BE2C (cell line): ENCODE measurements at regions not wholly inside any gene's neighbourhood (a gene's known extent, or its start where the extent isn't known, plus 50 kb on each side); places are given as distances from the start of the nearest gene placed in this dataset.
"Not testable (repeated sequence)": the region's sequence is repeated elsewhere in the genome, so short reads cannot be mapped to it uniquely, and the experiment has no call there.

Experiments used
- DNase-seq: peaks from one replicate; pipeline ENCODE4 v3.0.0-alpha.2; 2020
- H3K27me3 ChIP-seq: fragments of 250-450 bp; sonication (Bioruptor Pico); 2 replicates; pipeline ENCODE4 v1.5.1; 2020; ENCODE audit warnings: mild to moderate bottlenecking
- H3K36me3 ChIP-seq: fragments of 250-450 bp; sonication (Bioruptor Pico); 2 replicates; pipeline ENCODE4 v1.5.1; 2020; ENCODE audit warnings: mild to moderate bottlenecking
- H3K4me1 ChIP-seq: fragments of 250-450 bp; sonication (Bioruptor Pico); 2 replicates; pipeline ENCODE4 v1.5.1; 2020
- H3K4me3 ChIP-seq: 2 replicates; pipeline ENCODE4 v1.5.1; 2011; ENCODE audit warnings: low read depth, low read length
- H3K9me3 ChIP-seq: fragments of 250-450 bp; sonication (Bioruptor Pico); 2 replicates; pipeline ENCODE4 v1.5.1; 2020
- CTCF ChIP-seq: IDR thresholded peaks from 2 replicates; pipeline ENCODE4 v1.5.1; 2012; ENCODE audit warnings: mild to moderate bottlenecking, low read depth, low read length

GRCh38 chr1:94302497-94302896, 65.1 kb upstream of the ARHGAP29 start:
- no peak for TF ChIP-seq CTCF
- H3K36me3 ChIP-seq = no peaks in the 10 kb centered on the region
- no peaks in the 10 kb centered on the region for H3K27me3 ChIP-seq
- H3K4me1 ChIP-seq = no peaks in the 10 kb centered on the region
- H3K4me3 ChIP-seq = no peak overlapping the region
- H3K9me3 ChIP-seq = no peaks in the 10 kb centered on the region
- DNase-seq = no peak

- no peak for TF ChIP-seq CTCF
- no peak for DNase-seq
- H3K36me3 ChIP-seq = no peaks in the 10 kb centered on the region
- H3K4me1 ChIP-seq = no peaks in the 10 kb centered on the region
- H3K4me3 ChIP-seq = no peak overlapping the region
- H3K27me3 ChIP-seq = no peaks in the 10 kb centered on the region
- no peaks in the 10 kb centered on the region for H3K9me3 ChIP-seq
Observed at GRCh38 chr1:94301186-94301585, 63.8 kb upstream of the ARHGAP29 start.

- Histone ChIP-seq H3K9me3 (no peaks in the 10 kb centered on the region), H3K27me3 (no peaks in the 10 kb centered on the region), H3K36me3 (no peaks in the 10 kb centered on the region), H3K4me1 (no peaks in the 10 kb centered on the region), H3K4me3 (no peak overlapping the region)
- no peak for DNase-seq
- no peak for TF ChIP-seq CTCF
Observed at GRCh38 chr1:94300731-94301130, 63.3 kb upstream of the ARHGAP29 start.

GRCh38 chr1:94299627-94300553, 62.5 kb upstream of the ARHGAP29 start:
- TF ChIP-seq CTCF = no peak
- H3K36me3 ChIP-seq = no peaks in the 10 kb centered on the region
- no peak overlapping the region for H3K4me3 ChIP-seq
- no peaks in the 10 kb centered on the region for H3K9me3 ChIP-seq
- no peak for DNase-seq
- no peaks in the 10 kb centered on the region for H3K4me1 ChIP-seq
- H3K27me3 ChIP-seq = no peaks in the 10 kb centered on the region

- TF ChIP-seq CTCF = no peak
- H3K4me1 ChIP-seq = no peaks in the 10 kb centered on the region
- no peak for DNase-seq
- H3K9me3 ChIP-seq = no peaks in the 10 kb centered on the region
- no peaks in the 10 kb centered on the region for H3K27me3 ChIP-seq
- H3K36me3 ChIP-seq = no peaks in the 10 kb centered on the region
- H3K4me3 ChIP-seq = no peak overlapping the region
Observed at GRCh38 chr1:94298861-94299260, 61.5 kb upstream of the ARHGAP29 start.

GRCh38 chr1:94296018-94296417, 58.6 kb upstream of the ARHGAP29 start:
- no peak overlapping the region for H3K4me3 ChIP-seq
- no peaks in the 10 kb centered on the region for H3K27me3 ChIP-seq
- no peaks in the 10 kb centered on the region for H3K36me3 ChIP-seq
- TF ChIP-seq CTCF = no peak
- DNase-seq = no peak
- H3K9me3 ChIP-seq = no peaks in the 10 kb centered on the region
- H3K4me1 ChIP-seq = no peaks in the 10 kb centered on the region

GRCh38 chr1:94292978-94293377, 55.6 kb upstream of the ARHGAP29 start:
- not testable (repeated sequence) for H3K27me3 ChIP-seq, H3K36me3 ChIP-seq, H3K9me3 ChIP-seq, H3K4me3 ChIP-seq, H3K4me1 ChIP-seq, DNase-seq

GRCh38 chr1:94289244-94289643, 51.9 kb upstream of the ARHGAP29 start:
- not testable (repeated sequence) for H3K36me3 ChIP-seq, H3K4me3 ChIP-seq, H3K4me1 ChIP-seq, H3K9me3 ChIP-seq, DNase-seq, H3K27me3 ChIP-seq
